Small intestine (tissue), 7 donors: ENCODE measurements at regions not wholly inside any gene's neighbourhood (a gene's known extent, or its start where the extent isn't known, plus 50 kb on each side); places are given as distances from the start of the nearest gene placed in this dataset.

Source experiments
- DNase-seq, 2 donors: peaks; one replicate each; pipeline versions ENCODE4 v3.0.0 to v3.0.0-alpha.2; 2013
- FAIRE-seq: peaks from 2 replicates; lab custom pipeline; 2012; peaks lifted over from hg19 to GRCh38; lab: Jason Lieb, UNC
- H3K27ac ChIP-seq, 3 donors: one replicate each; pipeline ENCODE4 v1.5.1; 2013; ENCODE audit warnings: low read length in 2 of 3, mild to moderate bottlenecking in 2 of 3, control low read depth in 1 of 3, inconsistent platforms in 1 of 3, low read depth in 1 of 3, moderate library complexity in 1 of 3
- H3K27me3 ChIP-seq, 3 donors: one replicate each; pipeline ENCODE4 v1.6.1; 2013; ENCODE audit warnings: low read length in 3 of 3, inconsistent platforms in 1 of 3; ENCODE audit not compliant: control insufficient read depth in 3 of 3, insufficient read depth in 3 of 3
- H3K36me3 ChIP-seq, 3 donors: one replicate each; pipeline ENCODE4 v1.6.1; 2013; ENCODE audit warnings: low read length in 3 of 3, inconsistent platforms in 1 of 3, low read depth in 1 of 3, mild to moderate bottlenecking in 1 of 3, moderate library complexity in 1 of 3; ENCODE audit not compliant: control insufficient read depth in 3 of 3, insufficient read depth in 2 of 3
- H3K4me1 ChIP-seq, 3 donors: one replicate each; pipeline ENCODE4 v1.6.1; 2013; ENCODE audit warnings: low read length in 2 of 3, inconsistent platforms in 1 of 3, low read depth in 1 of 3, mild to moderate bottlenecking in 1 of 3, moderate library complexity in 1 of 3; ENCODE audit not compliant: control insufficient read depth in 3 of 3, insufficient read depth in 2 of 3
- H3K4me3 ChIP-seq, 3 donors: one replicate each; pipeline ENCODE4 v1.5.1; 2013; ENCODE audit warnings: low read length in 3 of 3, control low read depth in 1 of 3, inconsistent platforms in 1 of 3, low read depth in 1 of 3, mild to moderate bottlenecking in 1 of 3, moderate library complexity in 1 of 3
- H3K9me3 ChIP-seq, 2 donors: one replicate each; pipeline ENCODE4 v1.6.1; 2013; ENCODE audit warnings: low read depth in 1 of 2, low read length in 1 of 2; ENCODE audit not compliant: control insufficient read depth in 2 of 2, insufficient read depth in 1 of 2
- WGBS, 3 donors: extraction: QIAGEN DNeasy Blood & Tissue Kit; methylation state at CpG; one replicate each; pipeline ENCODE4 v1.1.7; 2013; 5-methylcytosine and 5-hydroxymethylcytosine counted together
- donor health status: healthy with polysubstance abuse.
- donor health status: control.
- donor health status: control.
- donor health status: Bipolar disorder and iron deficiency.
- donor health status: healthy.

DNA sequence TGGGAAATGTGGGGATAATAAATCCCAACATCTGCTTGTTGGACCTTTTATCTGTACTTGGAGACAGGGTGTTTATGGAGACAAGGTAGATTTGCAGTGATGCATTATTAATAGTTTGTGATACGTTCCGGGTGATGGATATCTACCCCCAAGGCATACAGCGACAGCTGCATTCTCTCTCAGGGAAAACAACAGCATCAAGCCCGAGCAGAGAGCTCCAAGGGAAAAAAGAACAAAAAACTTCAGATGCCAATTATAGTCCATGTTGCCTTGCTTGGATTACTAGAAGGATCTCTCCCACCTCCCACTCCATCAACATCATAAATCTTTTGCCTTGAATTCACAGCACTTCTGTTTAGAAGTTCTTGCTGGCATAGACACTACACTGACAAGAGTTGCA, 187.5 kb upstream of the CDH11 start:
- no peak overlapping the region for H3K4me3 ChIP-seq
- 59 to 80% (median 75%) methylated on average over 4 of the region's 4 CpGs for WGBS, 3 donors
- no peak overlapping the region for H3K27ac ChIP-seq
- H3K9me3 ChIP-seq = no peaks in the 10 kb centered on the region
- no peaks in the 10 kb centered on the region for H3K27me3 ChIP-seq
- H3K4me1 ChIP-seq = no peaks in the 10 kb centered on the region
- FAIRE-seq (no peak), DNase-seq (no peak)
- no peaks in the 10 kb centered on the region for H3K36me3 ChIP-seq

DNA sequence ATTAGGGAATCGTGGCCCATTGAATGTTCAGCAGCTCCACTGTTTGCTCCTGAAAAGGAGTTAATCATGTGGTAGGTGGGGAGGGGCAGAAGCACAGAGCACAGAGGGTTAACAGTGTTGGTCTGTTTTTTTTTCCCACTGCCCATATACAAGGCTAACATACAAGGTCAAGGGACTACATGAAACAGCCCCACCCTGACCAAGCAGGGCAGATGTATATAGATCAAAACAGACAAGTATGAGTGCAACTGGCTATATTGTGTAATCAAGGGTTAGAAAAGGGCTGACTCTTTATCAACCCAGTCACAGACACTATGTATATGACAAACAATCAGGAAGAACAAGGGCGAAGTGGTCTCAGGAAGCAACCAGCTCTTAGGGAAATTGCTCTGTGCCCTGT, 186.6 kb upstream of the CDH11 start:
- no peaks in the 10 kb centered on the region for H3K9me3 ChIP-seq
- WGBS, 3 donors = 47 to 58% (median 47%) methylated on average over 2 of the region's 2 CpGs
- H3K36me3 ChIP-seq = no peaks in the 10 kb centered on the region
- DNase-seq = no peak
- H3K4me3 ChIP-seq = no peak overlapping the region
- FAIRE-seq = no peak
- no peak overlapping the region for H3K27ac ChIP-seq
- H3K27me3 ChIP-seq = no peaks in the 10 kb centered on the region
- H3K4me1 ChIP-seq = no peaks in the 10 kb centered on the region

DNA sequence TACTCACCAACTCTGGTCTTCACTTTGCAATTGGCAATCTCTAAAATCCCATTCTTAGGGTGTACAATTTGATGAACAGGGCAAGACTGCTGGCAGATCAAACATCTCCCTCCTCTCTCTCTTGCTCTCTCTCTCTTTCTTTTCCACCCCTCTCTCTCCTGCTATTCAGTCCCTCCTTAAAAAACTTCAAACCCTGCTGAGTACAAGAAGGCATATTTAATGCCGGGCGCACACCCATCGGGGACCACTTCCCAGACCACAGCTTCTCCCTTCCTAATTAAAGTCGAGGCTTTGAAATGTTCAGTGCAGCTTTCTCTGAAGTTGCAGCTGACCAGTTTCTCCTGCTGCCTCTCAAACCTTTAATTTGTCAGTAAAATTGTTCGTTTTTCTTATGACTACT, 185.4 kb upstream of the CDH11 start:
- Histone ChIP-seq H3K9me3 (no peaks in the 10 kb centered on the region), H3K27ac (no peak overlapping the region), H3K27me3 (no peaks in the 10 kb centered on the region), H3K4me1 (no peaks in the 10 kb centered on the region), H3K4me3 (no peak overlapping the region), H3K36me3 (no peaks in the 10 kb centered on the region)
- WGBS, 3 donors = 70 to 77% (median 72%) methylated on average over 5 of the region's 5 CpGs
- no peak for DNase-seq
- FAIRE-seq = no peak

- DNase-seq = no peak
- WGBS, 3 donors = 49 to 65% (median 53%) methylated on average over 2 of the region's 2 CpGs
- H3K36me3 ChIP-seq = no peaks in the 10 kb centered on the region
Observed at GRCh38 chr16:65306722-65307121, 184.9 kb upstream of the CDH11 start.

GRCh38 chr16:65306300-65306699, 184.4 kb upstream of the CDH11 start:
- WGBS, 3 donors = 69 to 80% (median 75%) methylated on average over 1 of the region's 1 CpG

More at GRCh38 chr16:65306722-65307121, 184.9 kb upstream of the CDH11 start:
- FAIRE-seq = no peak
- Histone ChIP-seq H3K27me3 (no peaks in the 10 kb centered on the region), H3K4me3 (no peak overlapping the region), H3K4me1 (no peaks in the 10 kb centered on the region), H3K9me3 (no peaks in the 10 kb centered on the region), H3K27ac (no peak overlapping the region)

GRCh38 chr16:65305266-65305959, 183.6 kb upstream of the CDH11 start:
- DNase-seq (no peak), FAIRE-seq (no peak)
- Histone ChIP-seq H3K27ac (no peak overlapping the region), H3K9me3 (no peaks in the 10 kb centered on the region), H3K27me3 (no peaks in the 10 kb centered on the region), H3K36me3 (no peaks in the 10 kb centered on the region), H3K4me1 (no peaks in the 10 kb centered on the region), H3K4me3 (no peak overlapping the region)
- 43 to 55% (median 46%) methylated on average over 5 of the region's 5 CpGs for WGBS, 3 donors

More at GRCh38 chr16:65306300-65306699, 184.4 kb upstream of the CDH11 start:
- no peak overlapping the region for H3K27ac ChIP-seq
- DNase-seq = no peak
- H3K27me3 ChIP-seq = no peaks in the 10 kb centered on the region
- no peaks in the 10 kb centered on the region for H3K4me1 ChIP-seq
- no peaks in the 10 kb centered on the region for H3K36me3 ChIP-seq
- no peak overlapping the region for H3K4me3 ChIP-seq
- no peak for FAIRE-seq
- no peaks in the 10 kb centered on the region for H3K9me3 ChIP-seq

DNA sequence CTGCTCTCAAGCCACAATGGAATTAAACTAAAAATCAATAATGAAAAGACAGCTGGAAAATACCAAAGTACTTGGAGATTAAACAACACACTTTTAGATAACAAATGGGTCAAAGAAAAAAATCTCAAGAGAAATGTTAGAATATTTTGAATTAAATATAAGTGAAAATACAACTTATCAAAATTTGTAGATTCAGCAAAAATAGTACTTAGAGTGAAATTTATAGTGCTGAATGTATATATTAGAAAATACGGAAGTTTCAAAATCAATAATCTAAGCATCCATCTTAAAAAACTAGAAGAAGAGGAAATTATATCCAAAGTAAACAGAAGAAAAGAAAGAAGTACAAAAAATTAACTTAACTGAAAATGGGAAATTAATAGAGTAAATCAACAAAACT, 179.2 kb upstream of the CDH11 start:
- FAIRE-seq = no peak
- H3K27me3 ChIP-seq = no peaks in the 10 kb centered on the region
- 87 to 93% (median 92%) methylated on average over 1 of the region's 1 CpG for WGBS, 3 donors

DNA sequence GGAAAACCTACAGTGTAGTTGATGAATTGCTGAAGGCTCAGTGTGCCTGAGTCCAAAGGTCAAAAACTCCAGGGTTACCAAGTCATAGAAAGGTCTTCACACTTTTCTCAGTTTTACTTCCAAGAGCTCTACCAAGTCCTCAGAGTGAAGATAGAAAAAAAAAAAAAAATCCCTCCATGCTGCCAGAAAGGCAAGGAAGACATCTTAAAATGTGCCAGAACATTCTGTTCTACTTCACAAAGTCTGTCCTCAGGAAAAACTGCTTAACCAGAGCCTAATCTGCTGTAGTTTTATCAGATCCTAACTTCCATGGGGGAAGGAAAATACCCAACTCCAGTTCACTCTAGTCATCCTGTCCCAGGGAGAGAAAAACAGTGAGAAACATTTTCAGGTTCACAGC, 175.6 kb upstream of the CDH11 start:
- Histone ChIP-seq H3K27me3 (no peaks in the 10 kb centered on the region), H3K4me1 (no peaks in the 10 kb centered on the region), H3K27ac (no peak overlapping the region), H3K9me3 (no peaks in the 10 kb centered on the region), H3K4me3 (no peak overlapping the region), H3K36me3 (no peaks in the 10 kb centered on the region)
- no peak for FAIRE-seq
- no peak for DNase-seq

More for the DNA sequence above, 179.2 kb upstream of the CDH11 start:
- H3K36me3 ChIP-seq = no peaks in the 10 kb centered on the region
- H3K4me3 ChIP-seq = no peak overlapping the region
- H3K4me1 ChIP-seq = no peaks in the 10 kb centered on the region
- no peak overlapping the region for H3K27ac ChIP-seq
- no peaks in the 10 kb centered on the region for H3K9me3 ChIP-seq
- DNase-seq = no peak

DNA sequence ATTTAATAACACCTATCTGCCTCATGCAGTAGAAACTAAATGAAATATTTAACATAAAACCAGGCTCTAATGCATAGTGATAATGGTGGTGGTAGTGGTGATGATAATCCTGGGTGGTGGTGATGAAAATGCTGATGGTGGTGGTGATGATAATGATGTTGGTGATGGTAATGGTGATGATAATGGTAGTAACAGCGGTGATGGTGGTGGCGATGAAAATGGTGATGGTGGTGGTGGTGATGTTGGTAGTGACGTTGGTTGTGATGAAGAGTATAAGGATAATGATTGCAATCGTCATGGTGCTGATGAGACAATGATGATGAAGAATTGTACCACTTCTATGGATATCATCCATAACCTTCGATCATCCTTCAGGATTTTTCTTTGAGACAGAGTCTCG, 173.7 kb upstream of the CDH11 start:
- no peaks in the 10 kb centered on the region for H3K36me3 ChIP-seq
- WGBS, 3 donors = 90 to 95% (median 94%) methylated on average over 6 of the region's 6 CpGs
- H3K4me1 ChIP-seq = no peaks in the 10 kb centered on the region
- H3K27me3 ChIP-seq = no peaks in the 10 kb centered on the region
- DNase-seq = no peak
- FAIRE-seq = no peak
- no peak overlapping the region for H3K27ac ChIP-seq
- no peaks in the 10 kb centered on the region for H3K9me3 ChIP-seq
- H3K4me3 ChIP-seq = no peak overlapping the region
